GM13977 (cell line): ENCODE measurements at regions not wholly inside any gene's neighbourhood (a gene's known extent, or its start where the extent isn't known, plus 50 kb on each side); places are given as distances from the start of the nearest gene placed in this dataset.

Source experiments
- DNase-seq: peaks from one replicate; pipeline ENCODE4 v3.0.0; 2012; ENCODE audit warnings: low spot score
- CTCF ChIP-seq: IDR thresholded peaks from 2 replicates; pipeline ENCODE4 v1.5.1; 2012; ENCODE audit warnings: mild to moderate bottlenecking, control low read depth; ENCODE audit not compliant: insufficient read depth; ENCODE audit errors: extremely low read depth, missing control alignments
- in situ Hi-C: fragments of 300-500 bp; cut with MboI; formaldehyde crosslinking; loops from one replicate; pipeline ENCODE4 v1.12.0; 2022; ENCODE audit warnings: low sequenced_read_pairs, low pct_unique_long_range_greater_than_20kb, mixed read lengths, inconsistent platforms; ENCODE audit not compliant: unreplicated experiment

GRCh38 chr2:163236553-163236952 is 398.0 kb upstream of the KCNH7 start:
- in situ Hi-C loops = no loop called here
- DNase-seq = no peak
- no peak for TF ChIP-seq CTCF

- TF ChIP-seq CTCF = no peak
- no peak for DNase-seq
- in situ Hi-C loops = no loop called here
These were observed 393.1 kb upstream of the KCNH7 start for GRCh38 chr2:163231666-163232065.

GRCh38 chr2:163213661-163214081 is 375.1 kb upstream of the KCNH7 start:
- no peak for TF ChIP-seq CTCF
- in situ Hi-C loops = no loop called here
- no peak for DNase-seq

GRCh38 chr2:163210430-163210918 is 371.9 kb upstream of the KCNH7 start:
- no peak for TF ChIP-seq CTCF
- in situ Hi-C loops = no loop called here
- DNase-seq = no peak

DNA sequence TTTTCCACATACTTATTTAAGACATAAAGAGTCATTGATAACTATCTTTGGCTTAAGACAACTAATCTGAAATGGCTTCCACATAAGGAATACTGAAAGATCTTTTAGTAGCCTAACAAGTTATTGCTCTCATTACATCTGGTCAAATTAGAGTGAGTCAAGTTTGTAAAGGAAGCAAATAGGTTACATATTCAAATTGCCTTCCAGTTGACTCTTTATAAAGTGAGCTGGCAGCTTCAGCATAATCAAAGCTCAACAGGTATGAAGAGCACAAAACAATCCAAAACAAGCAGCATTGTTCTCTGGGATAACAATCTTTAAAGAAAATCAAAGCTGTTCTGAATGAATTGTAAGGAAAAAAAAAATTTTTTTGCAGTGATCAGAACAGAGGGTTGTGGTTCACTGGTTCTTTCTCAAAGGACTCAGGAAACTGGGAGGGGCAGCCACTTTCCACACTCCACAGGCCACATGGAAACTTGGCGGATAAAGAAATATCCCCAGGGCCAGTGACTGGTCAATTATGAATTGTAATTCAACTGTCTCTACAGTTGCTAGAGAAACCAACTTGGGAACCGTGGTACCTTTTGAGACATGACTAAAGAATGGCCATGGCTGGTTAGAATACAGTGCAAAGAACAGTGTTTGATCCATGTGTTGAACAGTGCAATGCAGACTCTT is 369.3 kb upstream of the KCNH7 start:
- TF ChIP-seq CTCF = no peak

DNA sequence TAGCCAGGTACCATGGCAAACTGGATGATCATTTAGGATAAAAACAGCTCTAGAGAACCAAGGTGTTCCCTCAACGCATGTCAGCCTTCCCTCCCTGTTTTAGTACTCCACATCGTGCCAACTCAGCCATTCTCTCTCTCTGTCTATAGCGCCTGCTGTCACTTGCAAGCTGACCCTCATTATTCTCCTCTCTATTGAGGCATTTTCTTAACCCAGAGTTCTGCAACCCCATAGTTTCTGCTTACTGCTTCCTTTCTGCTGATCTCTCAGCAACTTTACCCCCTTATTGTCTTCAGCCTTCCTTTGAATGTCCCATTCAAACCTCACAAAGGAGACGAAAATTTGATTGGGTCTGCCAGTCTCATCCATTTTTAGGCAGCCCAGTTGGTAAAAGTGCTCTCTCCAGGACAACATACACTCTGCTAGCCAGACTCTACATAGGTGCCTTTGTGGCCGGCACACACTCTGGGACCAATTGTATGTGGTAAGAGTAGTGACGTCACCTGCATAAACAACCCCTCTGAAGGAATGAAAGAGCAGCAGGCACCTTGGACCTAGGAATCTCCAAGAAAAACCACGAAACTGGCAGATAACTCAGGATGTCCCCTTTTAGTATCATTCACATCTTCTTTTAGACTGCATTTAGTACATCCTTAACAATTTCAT is 367.2 kb upstream of the KCNH7 start:
- DNase-seq = no peak
- TF ChIP-seq CTCF = no peak
- in situ Hi-C loops = no loop called here

More for the DNA sequence above, 369.3 kb upstream of the KCNH7 start:
- no peak for DNase-seq
- in situ Hi-C loops = no loop called here
